Nephron progenitor cell (in vitro differentiated cells): ENCODE measurements at regions not wholly inside any gene's neighbourhood (a gene's known extent, or its start where the extent isn't known, plus 50 kb on each side); places are given as distances from the start of the nearest gene placed in this dataset.

ENCODE experiments used
- DNase-seq: peaks from one replicate; pipeline ENCODE4 v3.0.0; 2021
- H3K27ac Mint-ChIP-seq: 2 replicates; pipeline ENCODE4 v1.8.0; 2021; ENCODE audit warnings: mild to moderate bottlenecking, moderate library complexity, mixed read lengths
- H3K27me3 Mint-ChIP-seq: 2 replicates; pipeline ENCODE4 v1.8.0; 2021; ENCODE audit warnings: mild to moderate bottlenecking, low read depth, mixed read lengths; ENCODE audit not compliant: poor library complexity
- H3K36me3 Mint-ChIP-seq: 2 replicates; pipeline ENCODE4 v1.8.0; 2021; ENCODE audit warnings: low read depth, mixed read lengths
- H3K4me1 Mint-ChIP-seq: 2 replicates; pipeline ENCODE4 v1.8.0; 2021; ENCODE audit warnings: mixed read lengths
- H3K4me3 Mint-ChIP-seq: 2 replicates; pipeline ENCODE4 v1.8.0; 2021; ENCODE audit warnings: mild to moderate bottlenecking, moderate library complexity, mixed read lengths
- H3K9me3 Mint-ChIP-seq: 2 replicates; pipeline ENCODE4 v1.8.0; 2021; ENCODE audit warnings: mild to moderate bottlenecking, moderate library complexity, mixed read lengths
- TF ChIP-seq, protein P1 (sequence below): fragments of 200-600 bp; sonication (generic); IDR thresholded peaks from 2 replicates; pipeline ENCODE4 v1.5.0; 2021; ENCODE audit warnings: antibody characterized with exemption

DNA sequence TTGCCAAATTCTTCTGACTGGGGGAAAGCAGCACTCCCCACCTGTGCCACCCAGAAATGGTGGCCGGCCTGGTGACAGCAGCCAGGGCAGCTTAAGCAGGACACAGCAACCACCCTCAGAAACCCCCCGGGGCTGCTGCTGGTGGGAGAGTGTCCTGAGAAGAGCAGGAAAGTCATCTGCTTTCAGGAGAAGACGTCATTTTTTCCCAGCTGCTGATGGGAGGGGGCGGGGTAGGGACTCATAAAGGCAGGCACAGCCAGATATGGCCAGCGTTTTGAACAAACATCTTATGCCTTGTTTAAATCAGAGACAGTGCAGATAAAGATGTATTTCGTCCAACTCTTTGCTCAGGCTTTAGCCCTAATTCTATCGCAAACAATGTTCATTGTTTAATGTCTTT lies 139.5 kb downstream of the LRRC30 start:
- Mint-ChIP-seq H3K9me3 (peaks cover 9% of the 10 kb centered on the region), H3K27me3 (no peaks in the 10 kb centered on the region), H3K4me1 (peaks cover 26% of the 10 kb centered on the region), H3K4me3 (no peak overlapping the region), H3K27ac (peak overlapping the region; percentile 31), H3K36me3 (no peaks in the 10 kb centered on the region)
- no peak for DNase-seq
- TF ChIP-seq, protein P1, sequence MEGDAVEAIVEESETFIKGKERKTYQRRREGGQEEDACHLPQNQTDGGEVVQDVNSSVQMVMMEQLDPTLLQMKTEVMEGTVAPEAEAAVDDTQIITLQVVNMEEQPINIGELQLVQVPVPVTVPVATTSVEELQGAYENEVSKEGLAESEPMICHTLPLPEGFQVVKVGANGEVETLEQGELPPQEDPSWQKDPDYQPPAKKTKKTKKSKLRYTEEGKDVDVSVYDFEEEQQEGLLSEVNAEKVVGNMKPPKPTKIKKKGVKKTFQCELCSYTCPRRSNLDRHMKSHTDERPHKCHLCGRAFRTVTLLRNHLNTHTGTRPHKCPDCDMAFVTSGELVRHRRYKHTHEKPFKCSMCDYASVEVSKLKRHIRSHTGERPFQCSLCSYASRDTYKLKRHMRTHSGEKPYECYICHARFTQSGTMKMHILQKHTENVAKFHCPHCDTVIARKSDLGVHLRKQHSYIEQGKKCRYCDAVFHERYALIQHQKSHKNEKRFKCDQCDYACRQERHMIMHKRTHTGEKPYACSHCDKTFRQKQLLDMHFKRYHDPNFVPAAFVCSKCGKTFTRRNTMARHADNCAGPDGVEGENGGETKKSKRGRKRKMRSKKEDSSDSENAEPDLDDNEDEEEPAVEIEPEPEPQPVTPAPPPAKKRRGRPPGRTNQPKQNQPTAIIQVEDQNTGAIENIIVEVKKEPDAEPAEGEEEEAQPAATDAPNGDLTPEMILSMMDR = no peak

DNA sequence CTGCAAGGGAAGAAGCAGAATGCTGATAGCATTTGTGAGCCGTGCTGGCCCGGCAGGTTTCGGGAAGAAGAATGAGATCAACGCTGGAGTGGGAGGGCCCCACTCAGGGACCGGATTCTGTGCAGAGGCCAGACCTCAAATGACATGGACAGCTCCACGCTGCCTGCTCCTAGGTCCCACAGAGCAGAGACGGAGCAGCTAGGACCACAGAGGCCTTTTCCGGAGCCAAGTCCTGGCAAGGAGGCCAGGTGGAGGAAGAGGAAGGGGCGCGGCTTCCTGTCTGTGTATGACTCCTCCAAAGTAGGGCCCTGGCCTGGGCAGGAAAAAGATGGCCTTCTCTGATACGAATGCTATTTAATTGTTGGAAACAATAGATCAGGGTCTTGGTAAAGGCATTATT lies 139.9 kb downstream of the LRRC30 start:
- Mint-ChIP-seq H3K9me3 (peaks cover 12% of the 10 kb centered on the region), H3K27me3 (no peaks in the 10 kb centered on the region), H3K36me3 (no peaks in the 10 kb centered on the region), H3K27ac (peak overlapping the region; percentile 31), H3K4me3 (no peak overlapping the region), H3K4me1 (peaks cover 26% of the 10 kb centered on the region)
- TF ChIP-seq, protein P1 = no peak
- DNase-seq = no peak

DNA sequence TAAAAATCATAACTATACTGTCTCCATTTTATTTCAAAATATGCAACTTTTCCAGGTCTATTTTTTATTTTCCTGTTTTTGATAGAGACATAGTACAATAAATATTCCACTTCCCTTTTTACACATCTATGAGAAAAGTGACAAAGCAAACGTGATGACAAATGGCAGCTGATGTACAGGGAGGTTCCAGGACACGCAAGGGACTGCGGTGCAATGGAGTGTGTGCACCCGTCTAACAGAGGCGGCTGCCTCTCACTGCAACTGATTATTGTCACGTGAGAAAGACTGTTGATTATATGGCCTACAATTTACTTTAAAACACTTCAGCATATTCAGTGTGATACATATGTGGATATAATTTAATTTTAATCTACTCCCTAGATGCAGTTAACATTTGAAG lies 142.6 kb downstream of the LRRC30 start:
- Mint-ChIP-seq H3K4me3 (no peak overlapping the region), H3K27me3 (no peaks in the 10 kb centered on the region), H3K36me3 (no peaks in the 10 kb centered on the region), H3K4me1 (peaks cover 16% of the 10 kb centered on the region), H3K27ac (no peak overlapping the region), H3K9me3 (peaks cover 29% of the 10 kb centered on the region)
- TF ChIP-seq, protein P1 = no peak
- DNase-seq = no peak

DNA sequence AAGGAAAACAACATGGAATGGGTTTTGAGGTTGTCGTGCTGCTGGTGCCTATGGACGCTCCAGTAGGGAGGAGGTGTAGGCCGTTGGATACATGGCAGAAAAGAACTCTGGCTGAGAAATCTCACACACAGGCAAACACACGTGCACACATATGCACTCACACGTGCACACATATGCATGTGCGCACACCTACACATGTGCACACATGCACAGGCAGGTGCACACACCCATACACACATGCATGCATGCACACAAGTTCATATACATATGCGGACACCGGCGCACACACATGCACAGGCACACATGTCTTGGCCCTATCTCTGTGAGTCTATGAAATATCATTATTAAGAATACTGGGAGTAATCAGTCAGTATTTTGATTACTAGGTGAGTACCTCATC lies 150.4 kb downstream of the LRRC30 start:
- peaks cover 20% of the 10 kb centered on the region for H3K9me3 Mint-ChIP-seq
- no peaks in the 10 kb centered on the region for H3K36me3 Mint-ChIP-seq
- no peak for DNase-seq
- peaks cover 29% of the 10 kb centered on the region for H3K4me1 Mint-ChIP-seq
- no peak overlapping the region for H3K27ac Mint-ChIP-seq
- peaks cover 5% of the 10 kb centered on the region for H3K27me3 Mint-ChIP-seq
- H3K4me3 Mint-ChIP-seq = no peak overlapping the region
- TF ChIP-seq, protein P1 = no peak

DNA sequence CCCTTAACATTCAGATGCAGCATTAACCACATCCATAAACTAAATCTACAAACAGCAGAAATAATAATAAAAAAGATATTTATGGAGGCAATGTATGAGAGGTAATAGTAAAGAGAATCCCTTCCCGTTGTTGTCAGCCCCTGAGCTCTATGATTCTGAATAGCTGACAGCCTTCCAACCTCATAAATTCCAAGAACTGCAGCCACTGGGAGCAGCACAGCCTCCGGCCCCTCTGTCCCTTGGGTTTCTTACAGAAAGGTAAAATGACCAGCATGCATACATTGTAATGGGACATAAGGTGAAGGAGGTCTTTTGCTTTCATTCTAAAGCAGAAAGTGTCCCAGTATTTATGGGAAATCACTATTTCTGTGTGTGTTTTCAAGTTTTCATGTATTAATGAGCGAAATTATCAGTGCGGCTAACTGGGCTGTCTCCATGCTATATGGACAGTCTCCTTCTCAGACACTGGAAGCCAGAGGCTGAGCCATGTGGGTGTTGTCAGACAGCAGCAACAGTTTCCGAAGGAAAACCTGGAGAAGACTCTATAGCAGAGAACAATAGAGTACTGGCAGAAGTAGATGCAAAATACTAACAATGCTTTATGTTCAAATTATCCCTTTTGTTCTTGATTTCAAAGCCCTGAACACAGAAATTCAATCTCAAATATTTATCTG lies 151.6 kb downstream of the LRRC30 start:
- peaks cover 5% of the 10 kb centered on the region for H3K27me3 Mint-ChIP-seq
- TF ChIP-seq, protein P1 = no peak
- DNase-seq = no peak
- H3K36me3 Mint-ChIP-seq = no peaks in the 10 kb centered on the region
- no peak overlapping the region for H3K27ac Mint-ChIP-seq
- H3K4me1 Mint-ChIP-seq = peaks cover 29% of the 10 kb centered on the region
- no peak overlapping the region for H3K4me3 Mint-ChIP-seq
- peaks cover 9% of the 10 kb centered on the region for H3K9me3 Mint-ChIP-seq
